IMR-90 (cell line): ENCODE measurements at regions not wholly inside any gene's neighbourhood (a gene's known extent, or its start where the extent isn't known, plus 50 kb on each side); places are given as distances from the start of the nearest gene placed in this dataset.

Experiments
- ATAC-seq: fragments of 200-7000 bp; cut with Tn5 transposase; 2 replicates; pipeline ENCODE4 v1.9.1; 2020; ENCODE audit warnings: low read depth, mild to moderate bottlenecking, moderate library complexity
- BruUV-seq: library from RNA; stranded (reverse); fragments of 400-500 nt; replicated peaks from 2 replicates; lab custom pipeline; 2021; lab: Mats Ljungman, UMichigan
- CTCF ChIA-PET: fragments of 300-600 bp; formaldehyde crosslinking; extraction: SDS; loops from one replicate; lab custom pipeline; 2021; ENCODE audit warnings: antibody characterized with exemption; lab: Yijun Ruan, JAX
- POLR2A ChIA-PET: fragments of 300-600 bp; sonication (Branson Sonifier 250); formaldehyde crosslinking; loops from one replicate; lab custom pipeline; 2022; ENCODE audit warnings: antibody characterized with exemption; ENCODE audit not compliant: unreplicated experiment; lab: Charles Lee
- DNase-seq: peaks from one replicate; pipeline ENCODE4 v3.0.0; 2013
- H2AFZ ChIP-seq: replicated peaks from 2 replicates; pipeline ENCODE3; 2013; ENCODE audit warnings: low read length, mild to moderate bottlenecking; ENCODE audit not compliant: poor library complexity
- H2AK5ac ChIP-seq: 2 replicates; pipeline ENCODE4 v1.6.1; 2013; ENCODE audit warnings: low read depth, low read length, inconsistent platforms
- H2AK9ac ChIP-seq: replicated peaks from 2 replicates; pipeline ENCODE3; 2013; ENCODE audit warnings: mild to moderate bottlenecking, low read depth, low read length, moderate library complexity; ENCODE audit not compliant: poor library complexity
- H2BK120ac ChIP-seq: 2 replicates; pipeline ENCODE4 v1.6.1; 2013; ENCODE audit warnings: low read depth, low read length, inconsistent platforms
- H2BK15ac ChIP-seq: 3 replicates; pipeline ENCODE4 v1.6.1; 2013; ENCODE audit warnings: low read depth, low read length, inconsistent platforms
- H2BK20ac ChIP-seq: 2 replicates; pipeline ENCODE4 v1.6.1; 2013; ENCODE audit warnings: low read depth, mild to moderate bottlenecking, inconsistent platforms, low read length, moderate library complexity
- H2BK5ac ChIP-seq: 2 replicates; pipeline ENCODE4 v1.6.1; 2013; ENCODE audit warnings: mild to moderate bottlenecking, low read depth, low read length, inconsistent platforms; ENCODE audit not compliant: poor library complexity, severe bottlenecking
- H3K14ac ChIP-seq: replicated peaks from 2 replicates; pipeline ENCODE4 v1.6.1; 2013; ENCODE audit warnings: low read depth, low read length, inconsistent platforms
- H3K18ac ChIP-seq: 2 replicates; pipeline ENCODE4 v1.6.1; 2013; ENCODE audit warnings: low read depth, low read length, control low read depth
- H3K23ac ChIP-seq: 2 replicates; pipeline ENCODE4 v1.6.1; 2013; ENCODE audit warnings: low read depth, low read length, inconsistent platforms
- H3K27ac ChIP-seq: 2 replicates; pipeline ENCODE4 v1.5.1; 2013; ENCODE audit warnings: mild to moderate bottlenecking, control low read depth, low read length; ENCODE audit not compliant: insufficient read depth
- H3K27me3 ChIP-seq: 2 replicates; pipeline ENCODE4 v1.6.1; 2013; ENCODE audit warnings: low read length; ENCODE audit not compliant: control insufficient read depth, insufficient read depth
- H3K36me3 ChIP-seq: 2 replicates; pipeline ENCODE4 v1.6.1; 2013; ENCODE audit warnings: low read length, mixed read lengths; ENCODE audit not compliant: control insufficient read depth, insufficient read depth
- H3K4ac ChIP-seq: 2 replicates; pipeline ENCODE4 v1.6.1; 2013; ENCODE audit warnings: low read depth, low read length, inconsistent platforms
- H3K4me1 ChIP-seq: 2 replicates; pipeline ENCODE4 v1.6.1; 2013; ENCODE audit warnings: low read length, mixed read lengths; ENCODE audit not compliant: control insufficient read depth, insufficient read depth
- H3K4me2 ChIP-seq: 2 replicates; pipeline ENCODE4 v1.6.1; 2013; ENCODE audit warnings: low read depth, mild to moderate bottlenecking, control low read depth, low read length, moderate library complexity
- H3K4me3 ChIP-seq: 2 replicates; pipeline ENCODE4 v1.5.1; 2013; ENCODE audit warnings: low read depth, mild to moderate bottlenecking, control low read depth, low read length, moderate library complexity; ENCODE audit not compliant: insufficient read depth
- H3K56ac ChIP-seq: 2 replicates; pipeline ENCODE4 v1.6.1; 2013; ENCODE audit warnings: low read length, inconsistent platforms; ENCODE audit not compliant: insufficient read depth; ENCODE audit errors: extremely low read depth
- H3K79me1 ChIP-seq, 2 experiments: 2 replicates each; pipeline ENCODE4 v1.6.1; 2013; ENCODE audit warnings: low read length in 2 of 2, inconsistent platforms in 1 of 2, low read depth in 1 of 2
- H3K9ac ChIP-seq: 2 replicates; pipeline ENCODE4 v1.6.1; 2013; ENCODE audit warnings: low read depth, low read length, control low read depth
- H3K9me1 ChIP-seq: 2 replicates; pipeline ENCODE4 v1.6.1; 2013; ENCODE audit warnings: low read length, inconsistent platforms; ENCODE audit not compliant: insufficient read depth
- H3K9me3 ChIP-seq: 2 replicates; pipeline ENCODE4 v1.6.1; 2013; ENCODE audit warnings: low read length; ENCODE audit not compliant: control insufficient read depth, insufficient read depth
- H4K20me1 ChIP-seq: 2 replicates; pipeline ENCODE4 v1.6.1; 2013; ENCODE audit warnings: low read length, inconsistent platforms; ENCODE audit not compliant: insufficient read depth
- H4K5ac ChIP-seq: 2 replicates; pipeline ENCODE4 v1.6.1; 2013; ENCODE audit warnings: mild to moderate bottlenecking, low read depth, low read length, control low read depth
- H4K8ac ChIP-seq, 2 experiments: 2 replicates each; pipeline ENCODE4 v1.6.1; 2013; ENCODE audit warnings: low read depth in 2 of 2, low read length in 2 of 2, control low read depth in 1 of 2, inconsistent platforms in 1 of 2
- H4K91ac ChIP-seq: 2 replicates; pipeline ENCODE4 v1.6.1; 2013; ENCODE audit warnings: low read depth, low read length, inconsistent platforms; ENCODE audit not compliant: insufficient read depth
- ELK1 ChIP-seq: fragments of 150-350 bp; IDR thresholded peaks from 2 replicates; pipeline ENCODE4 v1.6.1; 2016; ENCODE audit warnings: low read depth, mild to moderate bottlenecking, low read length, moderate library complexity, borderline replicate concordance
- MXI1 ChIP-seq: IDR thresholded peaks from 2 replicates; pipeline ENCODE4 v1.6.1; 2012; ENCODE audit warnings: low read depth, mild to moderate bottlenecking, low read length, moderate library complexity, borderline replicate concordance
- WGBS, 2 experiments: methylation state at CpG; one replicate each; pipeline versions ENCODE4 v1.1.5 to v1.1.7; 2013; ENCODE audit warnings: missing lambda C conversion rate in 2 of 2; ENCODE audit not compliant: insufficient read length in 1 of 2; ENCODE audit errors: extremely low coverage in 2 of 2; 5-methylcytosine and 5-hydroxymethylcytosine counted together
- dilution Hi-C: fragments of 300-500 bp; cut with HindIII; formaldehyde crosslinking; loops from one replicate; pipeline ENCODE4 v1.14.3; 2018; ENCODE audit warnings: low sequenced_read_pairs; ENCODE audit not compliant: unreplicated experiment
- in situ Hi-C: fragments of 300-500 bp; cut with MboI; formaldehyde crosslinking; loops from 3 replicates; pipeline ENCODE4 v1.14.3; 2019; ENCODE audit warnings: low sequenced_read_pairs, inconsistent platforms, mixed read lengths
- intact Hi-C: fragments of 100-400 bp; cut with micrococcal nuclease; formaldehyde crosslinking; loops from 2 replicates; pipeline ENCODE4 v1.10.0; 2022

DNA sequence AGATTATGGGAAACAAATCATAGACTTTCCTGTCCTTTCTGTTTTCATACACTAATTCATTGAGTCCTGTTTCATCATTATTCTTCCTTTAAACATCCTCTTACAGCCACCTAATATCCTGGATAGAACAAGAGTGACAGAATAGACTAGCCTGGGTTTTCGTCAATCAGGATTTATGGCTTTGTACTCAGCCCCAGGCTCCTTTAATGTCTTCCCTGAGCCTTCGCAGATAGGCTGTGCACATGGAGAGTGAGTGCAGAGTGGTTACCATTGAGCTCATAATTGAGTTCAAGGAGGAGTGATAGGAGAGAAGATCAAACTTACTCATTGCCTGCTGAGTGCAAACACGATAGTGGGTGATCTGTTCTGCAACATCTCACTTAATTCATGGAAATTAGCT is 304.9 kb downstream of the TDRD3 start:
- H3K9ac ChIP-seq = no peak overlapping the region
- H3K9me1 ChIP-seq = no peaks in the 10 kb centered on the region
- H2BK20ac ChIP-seq = no peak overlapping the region
- no peak overlapping the region for H2BK5ac ChIP-seq
- ATAC-seq (no peak), DNase-seq (no peak)
- POLR2A ChIA-PET = interaction anchor here (0.7 kb wide), 1 partner anchor 27 kb away, joined by 3 read pairs; no protein-coding TSS in a partner anchor
- CTCF ChIA-PET = no interaction called here
- H3K4me3 ChIP-seq = no peak overlapping the region
- H4K5ac ChIP-seq = no peak overlapping the region
- H4K91ac ChIP-seq = no peak overlapping the region
- no peak overlapping the region for H4K8ac ChIP-seq
- H3K4ac ChIP-seq = no peak overlapping the region
- TF ChIP-seq ELK1 (no peak), MXI1 (no peak)
- dilution Hi-C loops (no loop called here), in situ Hi-C loops (no loop called here), intact Hi-C loops (no loop called here)
- H3K14ac ChIP-seq = no peak overlapping the region
- H3K18ac ChIP-seq = no peak overlapping the region
- H2BK15ac ChIP-seq = no peak overlapping the region
- no peaks in the 10 kb centered on the region for H3K79me1 ChIP-seq
- H3K4me1 ChIP-seq = no peaks in the 10 kb centered on the region
- H2AK9ac ChIP-seq = no peak overlapping the region
- H3K9me3 ChIP-seq = no peaks in the 10 kb centered on the region; the same call in 1 of the 2 replicates
- no peaks in the 10 kb centered on the region for H4K20me1 ChIP-seq
- no peak overlapping the region for H3K27ac ChIP-seq
- H2AFZ ChIP-seq = no peak overlapping the region
- H2AK5ac ChIP-seq = no peak overlapping the region
- no peaks in the 10 kb centered on the region for H3K36me3 ChIP-seq
- WGBS, 2 experiments = no CpG with 5 or more reads among the region's 3 CpGs
- no peaks in the 10 kb centered on the region for H3K27me3 ChIP-seq
- H2BK120ac ChIP-seq = no peak overlapping the region
- no peak overlapping the region for H3K56ac ChIP-seq
- H3K4me2 ChIP-seq = no peak overlapping the region
- H3K23ac ChIP-seq = no peak overlapping the region
- BruUV-seq = no TSS peak
